ENCODE measurements at regions not wholly inside any gene's neighbourhood (a gene's known extent, or its start where the extent isn't known, plus 50 kb on each side); places are given as distances from the start of the nearest gene placed in this dataset.

- no peak for DNase-seq (ENCODE audit: low spot score)
These were observed 51.4 kb upstream of the IRX2 start for GRCh38 chr5:2802693-2803365.

GRCh38 chr5:2801577-2802525 is 50.4 kb upstream of the IRX2 start:
- DNase-seq (ENCODE audit: low spot score), result no peak

Measured in left forelimb (tissue), 1 donor.